AG08395 (cell line): ENCODE measurements at regions not wholly inside any gene's neighbourhood (a gene's known extent, or its start where the extent isn't known, plus 50 kb on each side); places are given as distances from the start of the nearest gene placed in this dataset.

Experiments used
- DNase-seq: peaks from one replicate; pipeline ENCODE4 v3.0.0; 2012; ENCODE audit warnings: mixed read lengths, low spot score

DNA sequence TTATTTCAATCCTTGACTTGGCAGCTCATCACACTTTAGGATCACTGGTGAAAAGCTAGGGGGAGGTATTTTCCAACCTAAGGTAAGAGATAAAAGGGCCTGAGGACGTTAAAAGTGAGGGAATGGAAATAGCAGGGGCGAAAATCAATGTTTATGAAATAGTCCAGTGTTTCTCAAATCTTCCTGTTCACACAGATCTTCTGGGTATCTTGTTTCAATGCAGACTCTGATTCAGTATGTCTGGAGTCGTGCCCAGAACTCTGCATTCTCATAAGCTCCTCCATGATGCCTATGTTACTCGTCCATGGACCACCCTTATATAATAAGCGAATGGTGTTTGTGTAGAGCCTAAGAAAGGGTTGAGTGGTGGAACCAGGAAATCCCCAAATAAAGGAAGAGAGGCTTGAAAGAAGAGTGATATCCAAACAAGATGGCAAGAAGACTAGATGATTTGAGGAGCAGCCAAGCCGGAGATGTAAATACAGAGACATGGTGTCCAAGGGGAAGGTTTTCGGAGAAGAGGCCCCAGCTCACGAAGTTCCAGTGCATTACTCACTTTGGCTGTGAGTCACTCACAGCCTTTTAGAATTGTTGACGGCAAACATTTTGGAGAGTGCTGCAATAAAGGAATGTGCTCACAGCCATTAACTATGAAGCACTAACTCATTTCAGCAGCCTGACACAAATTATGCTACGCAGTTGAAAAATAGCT, 215.6 kb upstream of the PPARGC1A start:
- peak; percentile 93 for DNase-seq

GRCh38 chr4:24104158-24104565, 214.3 kb upstream of the PPARGC1A start:
- no peak for DNase-seq

DNA sequence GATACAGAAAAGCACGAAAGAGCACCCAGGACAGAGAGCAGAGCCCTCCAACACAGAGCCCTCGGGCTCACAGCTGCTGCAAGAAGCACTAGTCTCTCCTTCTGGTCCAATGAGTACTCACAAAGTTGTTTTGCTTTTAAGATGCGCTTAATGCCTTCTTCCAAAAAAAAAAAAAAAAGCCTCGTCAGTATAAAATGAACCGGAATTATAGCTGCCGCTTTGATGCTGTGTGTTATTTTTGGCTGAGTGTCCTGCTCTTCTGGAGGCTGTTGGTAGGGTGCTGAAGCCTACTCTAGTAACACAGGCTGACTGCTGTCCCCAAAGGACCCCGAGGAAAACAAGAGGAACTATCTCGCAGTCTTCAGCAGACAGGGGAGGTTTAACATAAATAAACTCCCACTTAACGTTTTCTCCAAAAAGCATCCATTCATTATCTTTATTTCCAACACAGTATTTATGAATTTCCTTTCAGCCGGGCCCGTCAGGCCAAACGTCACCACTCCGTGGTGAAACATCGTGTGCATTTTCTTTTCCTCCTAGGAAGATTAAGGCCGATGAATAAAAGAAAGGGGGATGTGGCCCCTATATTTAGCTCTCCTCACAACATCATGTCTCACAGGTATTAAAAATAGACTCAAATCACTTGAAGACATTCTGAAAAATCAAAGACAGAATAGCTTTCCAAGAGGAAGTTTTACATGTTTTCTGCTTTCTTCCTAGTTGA, 213.7 kb upstream of the PPARGC1A start:
- no peak for DNase-seq

DNA sequence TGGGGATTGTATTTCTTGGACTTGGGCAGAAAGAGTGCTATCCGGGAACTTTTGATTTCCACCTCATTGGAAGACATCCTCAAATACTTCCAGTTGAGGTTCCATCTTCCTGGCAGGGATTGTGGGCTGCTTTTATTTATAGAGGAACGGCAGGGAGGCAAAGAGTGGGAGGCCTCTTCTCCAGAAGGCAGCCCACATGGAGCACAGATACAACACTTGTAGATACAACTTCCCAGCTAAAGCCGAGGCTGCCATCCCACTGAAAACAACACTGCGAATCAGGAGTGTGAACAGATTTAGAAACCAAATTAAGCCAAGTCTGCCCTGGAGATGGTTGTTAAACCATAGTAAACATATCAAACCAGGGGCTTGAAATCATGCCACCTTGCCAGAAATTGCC, 212.8 kb upstream of the PPARGC1A start:
- DNase-seq = no peak

GRCh38 chr4:24096603-24097002, 206.8 kb upstream of the PPARGC1A start:
- no peak for DNase-seq

- no peak for DNase-seq
Measured at GRCh38 chr4:24094726-24095125, 204.9 kb upstream of the PPARGC1A start.

- DNase-seq = no peak
Measured at GRCh38 chr4:24093446-24093845, 203.6 kb upstream of the PPARGC1A start.

DNA sequence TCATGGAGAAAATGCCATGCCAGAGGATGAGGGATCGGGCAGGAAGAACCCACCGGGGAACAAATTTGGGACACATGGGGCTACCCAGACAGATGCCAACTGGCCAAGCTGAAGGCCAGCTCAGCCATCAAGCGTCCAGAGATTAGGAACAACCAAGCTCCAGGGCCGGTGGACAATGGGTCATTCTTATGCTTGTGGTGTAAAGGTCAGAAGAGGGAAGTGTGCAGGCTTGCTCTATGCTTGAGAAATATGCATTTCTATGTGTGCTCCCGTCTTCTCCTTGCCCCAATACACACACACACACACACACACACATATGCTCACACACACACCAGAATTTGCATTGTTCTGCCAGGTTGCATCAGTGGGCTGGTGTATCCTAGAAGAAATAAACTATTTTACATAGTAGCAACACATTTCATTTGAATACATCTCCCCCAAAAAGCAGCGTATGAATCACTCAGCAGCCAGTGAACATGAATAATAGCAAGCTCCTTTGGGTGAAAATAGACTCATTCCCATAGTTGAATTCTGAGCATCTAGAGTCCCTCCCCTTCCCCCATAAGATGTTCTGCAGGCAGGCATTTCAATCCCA, 201.9 kb upstream of the PPARGC1A start:
- DNase-seq = no peak

- DNase-seq = no peak
Measured at GRCh38 chr4:24089851-24090534, 200.1 kb upstream of the PPARGC1A start.

GRCh38 chr4:24080871-24081270, 191.0 kb upstream of the PPARGC1A start:
- DNase-seq = no peak

DNA sequence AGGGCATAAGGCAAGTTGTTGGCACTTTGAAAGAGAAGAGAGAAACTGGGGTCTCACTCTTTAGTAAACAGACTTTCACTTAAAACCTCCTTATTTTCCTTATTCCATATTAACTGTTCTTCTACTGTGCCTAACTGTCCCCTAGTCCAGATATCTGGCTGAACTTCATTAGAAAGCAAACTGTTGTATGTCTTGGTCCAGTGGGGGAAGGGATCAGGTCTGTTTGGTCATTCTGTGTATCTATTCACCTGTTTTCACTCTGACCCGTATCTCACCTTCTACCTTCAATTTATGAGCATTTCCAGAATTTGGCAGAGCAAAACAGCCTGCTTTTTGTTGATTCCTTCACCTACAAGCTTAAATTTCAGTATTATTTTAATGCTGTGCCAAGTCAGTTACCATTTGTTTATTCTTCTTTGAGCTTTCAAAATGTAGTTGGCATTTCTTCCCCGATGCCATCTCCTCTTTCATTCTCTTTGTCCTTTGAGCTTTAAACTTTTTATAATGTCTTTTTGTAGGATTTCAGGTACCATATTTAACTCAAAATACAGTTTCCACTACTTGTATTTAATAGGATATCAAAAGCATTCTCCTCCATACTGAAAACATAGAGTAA, 188.6 kb upstream of the PPARGC1A start:
- no peak for DNase-seq

- DNase-seq = no peak
Measured at GRCh38 chr4:24076811-24077210, 187.0 kb upstream of the PPARGC1A start.

DNA sequence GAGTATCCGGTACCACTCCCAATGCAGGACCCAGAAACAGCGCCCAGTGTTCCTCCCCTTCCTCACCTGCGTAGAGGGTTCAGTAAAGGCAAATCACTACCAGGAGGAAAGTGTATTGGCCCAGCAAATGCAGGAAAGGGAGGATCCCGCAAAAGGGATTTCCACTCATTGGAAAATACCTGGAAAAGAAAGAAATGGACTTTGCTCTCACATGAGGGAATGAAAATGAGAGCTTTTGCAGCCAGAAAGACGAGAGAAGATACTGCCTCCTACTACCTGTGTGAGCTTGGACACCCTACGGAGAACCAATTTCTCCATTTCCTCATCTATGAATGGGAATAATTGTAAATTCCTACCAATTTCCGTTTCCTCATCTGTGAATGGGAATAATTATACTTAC, 184.1 kb upstream of the PPARGC1A start:
- DNase-seq = no peak

- no peak for DNase-seq
Measured at GRCh38 chr4:24071612-24072372, 181.9 kb upstream of the PPARGC1A start.

DNA sequence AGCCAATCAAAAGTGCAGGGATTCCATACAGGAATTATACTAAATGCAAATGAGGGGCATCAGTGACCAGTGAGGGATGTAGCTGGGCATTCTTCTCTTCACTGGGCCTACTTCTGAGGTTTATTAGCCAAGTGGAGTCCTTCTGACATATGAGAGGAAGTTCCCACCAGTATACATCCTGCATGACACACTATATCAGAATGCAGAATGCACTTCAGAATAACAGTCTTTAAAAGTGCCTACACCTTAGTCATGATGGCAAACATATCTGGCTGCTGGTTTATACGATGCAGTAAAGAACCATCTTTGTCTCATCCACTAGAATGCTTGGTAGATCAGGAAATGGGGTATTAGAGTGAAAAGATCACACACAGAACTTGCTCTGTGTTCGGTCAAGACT, 180.3 kb upstream of the PPARGC1A start:
- DNase-seq = peak; percentile 41

- DNase-seq = peak; percentile 23
Measured at GRCh38 chr4:24067367-24068193, 177.7 kb upstream of the PPARGC1A start.

DNA sequence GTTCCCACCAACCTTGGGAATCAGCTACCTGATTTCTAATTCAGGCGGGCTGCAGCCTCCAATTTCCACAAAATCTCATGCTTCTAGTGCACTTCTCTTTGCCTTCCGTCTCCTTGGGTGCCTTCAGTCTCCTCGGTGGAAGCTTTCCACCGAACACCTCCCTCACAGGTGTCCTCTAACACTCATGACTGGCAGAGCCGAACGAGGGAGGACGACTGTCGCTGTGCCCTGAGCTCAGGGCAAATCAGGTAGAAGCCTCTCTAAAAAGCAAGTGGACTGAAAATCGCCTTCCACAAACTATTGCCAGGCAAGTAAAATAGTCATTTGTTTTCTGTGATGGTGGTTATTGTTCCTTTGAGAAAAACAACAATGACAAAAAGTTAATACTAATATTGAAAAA, 176.1 kb upstream of the PPARGC1A start:
- no peak for DNase-seq

DNA sequence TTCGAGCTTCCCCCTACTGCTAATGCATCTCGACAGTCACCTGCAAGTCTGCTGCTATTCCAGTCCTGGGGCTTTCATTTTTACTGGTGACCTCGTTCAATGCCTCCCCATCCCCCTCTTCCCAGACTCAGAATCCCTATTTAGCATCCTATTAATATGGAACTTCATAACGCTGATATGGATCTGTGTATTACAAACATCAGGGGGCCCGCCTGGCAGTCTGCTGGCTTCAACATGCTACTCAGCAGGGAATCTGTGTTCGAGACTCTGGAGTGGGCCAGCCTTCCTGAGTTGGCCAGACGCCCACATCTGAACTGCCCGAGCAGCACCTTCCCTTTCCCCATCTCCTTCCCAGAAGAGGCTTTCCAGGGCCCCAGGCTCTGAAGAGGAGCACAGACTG, 173.9 kb upstream of the PPARGC1A start:
- DNase-seq = no peak

- DNase-seq = no peak
Measured at GRCh38 chr4:24060932-24061331, 171.1 kb upstream of the PPARGC1A start.

GRCh38 chr4:24059839-24060238, 170.0 kb upstream of the PPARGC1A start:
- no peak for DNase-seq
